Neuronal stem cell (in vitro differentiated cells): ENCODE measurements at regions not wholly inside any gene's neighbourhood (a gene's known extent, or its start where the extent isn't known, plus 50 kb on each side); places are given as distances from the start of the nearest gene placed in this dataset.

Experiments used
- DNase-seq: peaks from one replicate; pipeline ENCODE4 v3.0.0-alpha.2; 2013; ENCODE audit warnings: low spot score
- H2AFZ ChIP-seq: one replicate; pipeline ENCODE4 v1.6.1; 2013; ENCODE audit warnings: mild to moderate bottlenecking, low read length, inconsistent platforms
- H2AK5ac ChIP-seq: 2 replicates; pipeline ENCODE4 v1.6.1; 2013; ENCODE audit warnings: low read depth, mild to moderate bottlenecking, inconsistent platforms, low read length, moderate library complexity, mixed read lengths
- H2BK120ac ChIP-seq: 2 replicates; pipeline ENCODE4 v1.6.1; 2013; ENCODE audit warnings: low read depth, mild to moderate bottlenecking, inconsistent platforms, low read length, moderate library complexity, mixed read lengths
- H2BK12ac ChIP-seq: one replicate; pipeline ENCODE4 v1.6.1; 2013; ENCODE audit warnings: low read length, inconsistent platforms
- H2BK15ac ChIP-seq: 2 replicates; pipeline ENCODE4 v1.6.1; 2013; ENCODE audit warnings: mild to moderate bottlenecking, low read length, inconsistent platforms, mixed read lengths
- H2BK5ac ChIP-seq: one replicate; pipeline ENCODE4 v1.6.1; 2013; ENCODE audit warnings: inconsistent platforms, mild to moderate bottlenecking, low read length, moderate library complexity
- H3K14ac ChIP-seq: one replicate; pipeline ENCODE4 v1.6.1; 2013; ENCODE audit warnings: low read length, inconsistent platforms
- H3K18ac ChIP-seq: 2 replicates; pipeline ENCODE4 v1.6.1; 2013; ENCODE audit warnings: low read length, inconsistent platforms
- H3K23ac ChIP-seq: 2 replicates; pipeline ENCODE4 v1.6.1; 2013; ENCODE audit warnings: low read depth, mild to moderate bottlenecking, mixed read lengths, low read length, inconsistent platforms; ENCODE audit not compliant: poor library complexity
- H3K27ac ChIP-seq: replicated peaks from 3 replicates; pipeline ENCODE4 v1.5.1; 2013; ENCODE audit warnings: low read length, inconsistent platforms
- H3K27me3 ChIP-seq, 3 experiments: 2 replicates each; pipeline ENCODE4 v1.6.1; 2013; ENCODE audit warnings: low read length in 3 of 3, mild to moderate bottlenecking in 2 of 3, inconsistent platforms in 1 of 3, low read depth in 1 of 3, mixed read lengths in 1 of 3, moderate library complexity in 1 of 3; ENCODE audit not compliant: control insufficient read depth in 3 of 3, insufficient read depth in 3 of 3
- H3K36me3 ChIP-seq, 2 donors: replicated peaks in 1 of 2; 2 replicates each; pipeline ENCODE4 v1.6.1; 2013; ENCODE audit warnings: low read length in 2 of 2; ENCODE audit not compliant: control insufficient read depth in 2 of 2, insufficient read depth in 2 of 2
- H3K4ac ChIP-seq: 2 replicates; pipeline ENCODE4 v1.6.1; 2013; ENCODE audit warnings: inconsistent platforms, mild to moderate bottlenecking, low read length, moderate library complexity
- H3K4me1 ChIP-seq, 2 donors: 1 replicate in 1 of 2; 2 replicates in 1 of 2; pipeline ENCODE4 v1.6.1; 2013; ENCODE audit warnings: low read length in 2 of 2, low read depth in 1 of 2; ENCODE audit not compliant: control insufficient read depth in 2 of 2, insufficient read depth in 1 of 2
- H3K4me2 ChIP-seq: one replicate; pipeline ENCODE4 v1.6.1; 2013; ENCODE audit warnings: mild to moderate bottlenecking, low read length, inconsistent platforms; ENCODE audit not compliant: insufficient read depth, poor library complexity, severe bottlenecking
- H3K4me3 ChIP-seq, 2 donors: 2 replicates each; pipeline ENCODE4 v1.5.1; 2013; ENCODE audit warnings: low read length in 2 of 2, mild to moderate bottlenecking in 2 of 2, inconsistent platforms in 1 of 2, moderate library complexity in 1 of 2
- H3K79me1 ChIP-seq: one replicate; pipeline ENCODE4 v1.6.1; 2013; ENCODE audit warnings: low read depth, mild to moderate bottlenecking, inconsistent platforms, low read length, moderate library complexity
- H3K9ac ChIP-seq: one replicate; pipeline ENCODE4 v1.6.1; 2013; ENCODE audit warnings: mild to moderate bottlenecking, low read depth, low read length, inconsistent platforms; ENCODE audit not compliant: poor library complexity
- H3K9me3 ChIP-seq, 2 donors: replicated peaks in 1 of 2; 2 replicates each; pipeline versions ENCODE3 to v1.6.1; 2013; ENCODE audit warnings: low read length in 2 of 2, mild to moderate bottlenecking in 2 of 2, inconsistent platforms in 1 of 2, low read depth in 1 of 2, mixed read lengths in 1 of 2, moderate library complexity in 1 of 2; ENCODE audit not compliant: control insufficient read depth in 2 of 2, insufficient read depth in 1 of 2
- H4K8ac ChIP-seq: one replicate; pipeline ENCODE4 v1.6.1; 2013; ENCODE audit warnings: low read depth, mild to moderate bottlenecking, inconsistent platforms, low read length, moderate library complexity
- H4K91ac ChIP-seq: one replicate; pipeline ENCODE4 v1.6.1; 2013; ENCODE audit warnings: low read length, low read depth, mild to moderate bottlenecking, inconsistent platforms; ENCODE audit not compliant: poor library complexity
- WGBS, 2 donors: extraction: QIAGEN DNeasy Blood & Tissue Kit; methylation state at CpG; one replicate each; pipeline ENCODE4 v1.1.7; 2013; ENCODE audit warnings: missing lambda C conversion rate in 2 of 2, mixed read lengths in 1 of 2; ENCODE audit not compliant: insufficient read length in 2 of 2, insufficient replicate concordance in 1 of 2; ENCODE audit errors: extremely low coverage in 2 of 2; 5-methylcytosine and 5-hydroxymethylcytosine counted together

DNA sequence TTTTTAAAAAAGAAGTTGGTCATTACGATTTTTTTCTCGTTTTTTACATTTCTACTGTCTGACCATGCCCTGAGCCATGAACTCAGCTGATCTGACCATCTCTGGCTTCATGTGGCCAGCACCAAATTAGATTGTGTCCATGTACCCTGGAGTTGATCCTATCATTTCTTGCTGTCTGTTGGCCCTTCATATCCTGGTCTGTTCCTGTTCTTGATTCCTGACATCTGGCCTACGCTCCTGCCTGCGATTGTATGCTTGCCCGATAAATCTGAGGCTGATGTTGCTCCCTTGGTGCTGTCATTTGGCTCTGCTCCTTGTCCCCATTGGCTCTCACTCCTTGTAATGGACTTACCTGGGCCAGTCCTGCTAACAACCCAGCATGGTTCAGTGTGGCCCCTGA is 89.8 kb upstream of the IGSF10 start:
- no peak overlapping the region for H4K8ac ChIP-seq
- H3K9ac ChIP-seq, result no peak overlapping the region
- no peaks in the 10 kb centered on the region for H3K9me3 ChIP-seq
- no peak overlapping the region for H3K4me3 ChIP-seq
- no peak for DNase-seq
- no peak overlapping the region for H2AFZ ChIP-seq
- H3K23ac ChIP-seq, result no peak overlapping the region
- H2AK5ac ChIP-seq, result no peak overlapping the region
- H3K79me1 ChIP-seq, result no peaks in the 10 kb centered on the region
- H4K91ac ChIP-seq, result no peak overlapping the region
- H2BK12ac ChIP-seq, result no peak overlapping the region
- H3K4ac ChIP-seq, result no peak overlapping the region
- no peak overlapping the region for H3K18ac ChIP-seq
- no peak overlapping the region for H2BK15ac ChIP-seq
- no peaks in the 10 kb centered on the region for H3K27me3 ChIP-seq
- no CpG with 5 or more reads among the region's 5 CpGs for WGBS, 2 donors
- H3K27ac ChIP-seq, result no peak overlapping the region
- H3K4me2 ChIP-seq, result no peak overlapping the region
- no peak overlapping the region for H2BK120ac ChIP-seq
- H3K14ac ChIP-seq, result no peak overlapping the region
- no peaks in the 10 kb centered on the region for H3K36me3 ChIP-seq
- no peak overlapping the region for H2BK5ac ChIP-seq
- no peaks in the 10 kb centered on the region for H3K4me1 ChIP-seq

DNA sequence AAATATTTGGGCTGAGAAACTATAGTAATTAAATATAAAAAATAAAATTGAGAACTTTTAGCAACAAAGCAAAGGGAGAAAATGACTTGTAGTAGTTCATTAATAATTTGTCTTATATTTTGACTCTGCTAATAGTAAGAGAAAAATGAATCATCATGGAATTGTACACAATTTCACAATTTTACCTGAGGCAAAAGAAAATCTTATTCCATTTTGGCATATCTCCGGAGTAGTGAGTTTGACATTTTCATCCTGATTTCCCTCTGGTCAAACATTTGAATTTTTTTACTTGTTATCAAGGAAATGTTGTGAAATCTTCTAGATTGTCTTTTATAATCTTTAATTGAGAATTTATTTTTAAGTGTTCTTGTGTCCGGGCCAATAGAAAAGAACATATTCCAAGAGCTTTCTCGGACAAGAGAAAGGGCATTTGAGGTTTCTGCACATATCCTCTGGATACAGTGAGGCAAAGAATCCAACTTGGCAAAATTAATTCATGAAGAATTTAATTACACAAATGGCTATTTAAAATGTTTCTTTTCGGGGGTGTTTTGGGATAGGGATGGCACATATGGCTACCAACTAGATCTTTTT is 89.3 kb upstream of the IGSF10 start:
- Histone ChIP-seq H2BK120ac (no peak overlapping the region), H3K27ac (no peak overlapping the region), H3K4me1 (peaks cover 0 to 2% of the 10 kb centered on the region in 2 donors), H2AFZ (no peak overlapping the region), H3K18ac (no peak overlapping the region), H3K9ac (no peak overlapping the region), H2BK5ac (no peak overlapping the region), H3K4me2 (no peak overlapping the region), H3K36me3 (no peaks in the 10 kb centered on the region), H3K23ac (no peak overlapping the region), H3K79me1 (no peaks in the 10 kb centered on the region), H3K14ac (no peak overlapping the region), H3K4ac (no peak overlapping the region), H3K4me3 (no peak overlapping the region), H4K8ac (no peak overlapping the region), H3K9me3 (no peaks in the 10 kb centered on the region), H2AK5ac (no peak overlapping the region), H4K91ac (no peak overlapping the region), H3K27me3 (no peaks in the 10 kb centered on the region), H2BK15ac (no peak overlapping the region), H2BK12ac (no peak overlapping the region)
- DNase-seq, result no peak
- WGBS, 2 donors, result no CpG with 5 or more reads among the region's 4 CpGs

DNA sequence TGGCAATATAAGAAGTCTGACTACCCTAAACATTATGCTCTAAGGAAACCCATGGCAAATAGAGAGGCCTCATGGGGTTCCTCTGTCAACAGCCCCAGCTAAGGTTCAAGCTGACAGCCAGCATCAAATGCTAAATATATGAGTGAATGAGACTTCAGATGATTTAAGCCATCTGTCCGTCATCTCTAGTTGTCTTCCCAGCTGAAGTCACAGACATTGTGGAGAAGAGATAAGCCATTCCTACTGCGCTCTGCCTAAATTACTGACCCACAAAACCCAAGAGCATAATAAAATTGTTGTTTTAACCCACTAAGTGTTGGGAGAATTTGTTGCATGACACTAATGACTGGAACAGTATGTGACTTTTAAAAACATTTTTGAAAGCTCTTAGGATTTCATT is 87.3 kb upstream of the IGSF10 start:
- Histone ChIP-seq H2BK120ac (no peak overlapping the region), H3K4me2 (no peak overlapping the region), H3K4me3 (no peak overlapping the region), H3K4ac (no peak overlapping the region), H4K91ac (no peak overlapping the region), H2AFZ (no peak overlapping the region), H3K27ac (no peak overlapping the region), H2AK5ac (no peak overlapping the region), H4K8ac (no peak overlapping the region), H2BK12ac (no peak overlapping the region), H3K27me3 (no peaks in the 10 kb centered on the region), H3K18ac (no peak overlapping the region), H3K9ac (no peak overlapping the region), H3K36me3 (no peaks in the 10 kb centered on the region), H3K9me3 (no peaks in the 10 kb centered on the region), H3K4me1 (peaks cover 0 to 5% of the 10 kb centered on the region in 2 donors), H3K79me1 (no peaks in the 10 kb centered on the region), H3K14ac (no peak overlapping the region), H3K23ac (no peak overlapping the region), H2BK5ac (no peak overlapping the region), H2BK15ac (no peak overlapping the region)
- no CpG with 5 or more reads among the region's 2 CpGs for WGBS, 2 donors
- no peak for DNase-seq

DNA sequence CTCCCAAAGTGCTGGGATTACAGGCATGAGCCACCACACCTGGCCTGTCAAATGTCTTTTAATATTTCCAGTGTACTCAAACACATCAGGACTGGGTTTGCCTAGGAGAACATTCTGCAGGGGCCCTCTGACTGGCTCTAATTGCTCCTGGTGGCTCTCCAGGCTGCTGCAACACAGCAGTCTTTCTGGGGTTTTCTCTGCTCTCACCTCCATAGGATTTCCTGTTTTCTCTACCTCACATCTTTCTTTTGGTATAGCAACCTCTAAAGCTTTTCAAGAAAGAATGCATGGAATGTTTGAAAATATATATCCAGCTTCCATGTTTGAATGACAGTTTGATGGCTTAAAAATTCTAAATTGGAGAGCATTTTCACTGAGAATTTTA is 83.3 kb upstream of the IGSF10 start:
- Histone ChIP-seq H2BK5ac (no peak overlapping the region), H4K91ac (no peak overlapping the region)

More for the DNA sequence above, 83.3 kb upstream of the IGSF10 start:
- Histone ChIP-seq H3K4me1 (peaks cover 0 to 7% of the 10 kb centered on the region in 2 donors), H3K36me3 (no peaks in the 10 kb centered on the region), H3K4me3 (no peak overlapping the region), H2BK15ac (no peak overlapping the region), H3K18ac (no peak overlapping the region), H2BK120ac (no peak overlapping the region), H3K79me1 (no peaks in the 10 kb centered on the region), H3K9me3 (no peaks in the 10 kb centered on the region), H4K8ac (no peak overlapping the region), H3K27ac (no peak overlapping the region), H3K4me2 (no peak overlapping the region), H2AK5ac (no peak overlapping the region), H3K4ac (no peak overlapping the region), H3K23ac (no peak overlapping the region), H3K27me3 (no peaks in the 10 kb centered on the region), H3K9ac (no peak overlapping the region), H2BK12ac (no peak overlapping the region), H3K14ac (no peak overlapping the region), H2AFZ (no peak overlapping the region)
- no peak for DNase-seq
